ENCODE measurements at regions not wholly inside any gene's neighbourhood (a gene's known extent, or its start where the extent isn't known, plus 50 kb on each side); places are given as distances from the start of the nearest gene placed in this dataset.

- TF ChIP-seq CTCF (IDR thresholded peaks at IDR 0.05; ENCODE audit: poor library complexity, severe bottlenecking) (no peak), SMC3 (conservative IDR thresholded peaks at IDR 0.05; ENCODE audit: poor library complexity) (no peak), POLR2AphosphoS5 (IDR thresholded peaks at IDR 0.05) (no peak), EZH2 (IDR thresholded peaks at IDR 0.05; ENCODE audit: borderline replicate concordance, insufficient read depth, low read length, poor library complexity, severe bottlenecking) (no peak), RAD21 (conservative IDR thresholded peaks at IDR 0.05) (no peak), EP300 (conservative IDR thresholded peaks at IDR 0.05; ENCODE audit: poor library complexity, severe bottlenecking) (no peak), MXI1 (conservative IDR thresholded peaks at IDR 0.05; ENCODE audit: poor library complexity, severe bottlenecking) (no peak)
- TF ChIP-seq, protein P1, sequence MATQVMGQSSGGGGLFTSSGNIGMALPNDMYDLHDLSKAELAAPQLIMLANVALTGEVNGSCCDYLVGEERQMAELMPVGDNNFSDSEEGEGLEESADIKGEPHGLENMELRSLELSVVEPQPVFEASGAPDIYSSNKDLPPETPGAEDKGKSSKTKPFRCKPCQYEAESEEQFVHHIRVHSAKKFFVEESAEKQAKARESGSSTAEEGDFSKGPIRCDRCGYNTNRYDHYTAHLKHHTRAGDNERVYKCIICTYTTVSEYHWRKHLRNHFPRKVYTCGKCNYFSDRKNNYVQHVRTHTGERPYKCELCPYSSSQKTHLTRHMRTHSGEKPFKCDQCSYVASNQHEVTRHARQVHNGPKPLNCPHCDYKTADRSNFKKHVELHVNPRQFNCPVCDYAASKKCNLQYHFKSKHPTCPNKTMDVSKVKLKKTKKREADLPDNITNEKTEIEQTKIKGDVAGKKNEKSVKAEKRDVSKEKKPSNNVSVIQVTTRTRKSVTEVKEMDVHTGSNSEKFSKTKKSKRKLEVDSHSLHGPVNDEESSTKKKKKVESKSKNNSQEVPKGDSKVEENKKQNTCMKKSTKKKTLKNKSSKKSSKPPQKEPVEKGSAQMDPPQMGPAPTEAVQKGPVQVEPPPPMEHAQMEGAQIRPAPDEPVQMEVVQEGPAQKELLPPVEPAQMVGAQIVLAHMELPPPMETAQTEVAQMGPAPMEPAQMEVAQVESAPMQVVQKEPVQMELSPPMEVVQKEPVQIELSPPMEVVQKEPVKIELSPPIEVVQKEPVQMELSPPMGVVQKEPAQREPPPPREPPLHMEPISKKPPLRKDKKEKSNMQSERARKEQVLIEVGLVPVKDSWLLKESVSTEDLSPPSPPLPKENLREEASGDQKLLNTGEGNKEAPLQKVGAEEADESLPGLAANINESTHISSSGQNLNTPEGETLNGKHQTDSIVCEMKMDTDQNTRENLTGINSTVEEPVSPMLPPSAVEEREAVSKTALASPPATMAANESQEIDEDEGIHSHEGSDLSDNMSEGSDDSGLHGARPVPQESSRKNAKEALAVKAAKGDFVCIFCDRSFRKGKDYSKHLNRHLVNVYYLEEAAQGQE (IDR thresholded peaks at IDR 0.05; ENCODE audit: borderline replicate concordance): no peak
These were observed 244.0 kb downstream of the BCL11B start for GRCh38 chr14:99028041-99028440.

All from neural cell (in vitro differentiated cells).